Upper lobe of left lung (tissue), 6 donors: ENCODE measurements at regions not wholly inside any gene's neighbourhood (a gene's known extent, or its start where the extent isn't known, plus 50 kb on each side); places are given as distances from the start of the nearest gene placed in this dataset.

Experiments
- ATAC-seq, 2 donors: fragments of 200-7000 bp; cut with Tn5 transposase; one replicate each; pipeline ENCODE4 v1.9.1; 2022; ENCODE audit warnings: mild to moderate bottlenecking in 2 of 2, moderate library complexity in 2 of 2; ENCODE audit not compliant: low FRiP score in 2 of 2
- DNase-seq, 2 donors: peaks; one replicate each; pipeline ENCODE4 v3.0.0-alpha.2; 2019 to 2020
- H3K27ac ChIP-seq, 4 donors: fragments of 200-600 bp; sonication (generic); one replicate each; pipeline ENCODE4 v1.5.1; 2016 to 2019
- H3K27me3 ChIP-seq, 4 donors: fragments of 200-600 bp; sonication (generic); one replicate each; pipeline ENCODE4 v1.5.1; 2017 to 2019
- H3K36me3 ChIP-seq, 4 donors: fragments of 200-600 bp; sonication (generic); one replicate each; pipeline ENCODE4 v1.5.1; 2016 to 2019
- H3K4me1 ChIP-seq, 4 donors: fragments of 200-600 bp; sonication (generic); one replicate each; pipeline ENCODE4 v1.5.1; 2018 to 2019
- H3K4me3 ChIP-seq, 4 donors: fragments of 200-600 bp; sonication (generic); one replicate each; pipeline ENCODE4 v1.5.1; 2017 to 2019; ENCODE audit warnings: mild to moderate bottlenecking in 2 of 4, moderate library complexity in 1 of 4
- H3K9me3 ChIP-seq, 4 donors: fragments of 200-600 bp; sonication (generic); one replicate each; pipeline ENCODE4 v1.5.1; 2018 to 2019
- CTCF ChIP-seq, 6 experiments: fragments of 450-650 bp in 4 of 6; fragments of 200-600 bp in 2 of 6; sonication (generic) in 2 of 6; IDR thresholded peaks; one replicate each; pipeline ENCODE4 v1.5.1; 2016 to 2019; ENCODE audit warnings: antibody characterized with exemption in 6 of 6
- EP300 ChIP-seq, 4 donors: sonication (generic); formaldehyde crosslinking; IDR thresholded peaks; one replicate each; pipeline ENCODE4 v1.5.1; 2017; ENCODE audit warnings: antibody characterized with exemption in 4 of 4, control low read depth in 2 of 4
- POLR2A ChIP-seq, 4 donors: fragments of 450-650 bp; IDR thresholded peaks; one replicate each; pipeline ENCODE4 v1.5.1; 2016 to 2017; ENCODE audit warnings: antibody characterized with exemption in 4 of 4, mild to moderate bottlenecking in 2 of 4
- POLR2AphosphoS5 ChIP-seq, 2 donors: sonication (generic); formaldehyde crosslinking; IDR thresholded peaks; one replicate each; pipeline ENCODE4 v1.5.1; 2017; ENCODE audit warnings: antibody characterized with exemption in 2 of 2
- WGBS, 2 donors: methylation state at CpG; one replicate each; pipeline ENCODE4 v1.1.5; 2017 to 2018; 5-methylcytosine and 5-hydroxymethylcytosine counted together
- donor health status: DM: no; HTN: no; CAD: no; lungs with moderate emphysema.
- donor health status: DM: no; HTN: yes; CAD: no; lungs with severe emphysema.

GRCh38 chr7:86929293-86930109 is 130.0 kb downstream of the ELAPOR2 start:
- peaks cover 0 to 9% (median 7%) of the 10 kb centered on the region in 4 donors for H3K4me1 ChIP-seq
- 62 to 71% methylated on average over 4 of the region's 4 CpGs for WGBS, 2 donors

GRCh38 chr7:86928308-86928707 is 131.1 kb downstream of the ELAPOR2 start:
- DNase-seq: peak in 1 of 2 donors; percentile 56

More at GRCh38 chr7:86929293-86930109, 130.0 kb downstream of the ELAPOR2 start:
- Histone ChIP-seq H3K36me3 (peaks cover 0 to 8% (median 0%) of the 10 kb centered on the region in 4 donors), H3K27ac (no peak overlapping the region), H3K4me3 (no peak overlapping the region), H3K9me3 (no peaks in the 10 kb centered on the region), H3K27me3 (no peaks in the 10 kb centered on the region)
- ATAC-seq (no peak), DNase-seq (no peak)
- TF ChIP-seq POLR2A (IDR thresholded peaks at IDR 0.05) (no peak), POLR2AphosphoS5 (IDR thresholded peaks at IDR 0.05) (no peak), CTCF (IDR thresholded peaks at IDR 0.05) (no peak), EP300 (IDR thresholded peaks at IDR 0.05) (no peak)

GRCh38 chr7:86926732-86927131 is 132.7 kb downstream of the ELAPOR2 start:
- H3K9me3 ChIP-seq: no peaks in the 10 kb centered on the region
- TF ChIP-seq CTCF (IDR thresholded peaks at IDR 0.05) (peak; percentile 18 to 62 (median 53)), EP300 (IDR thresholded peaks at IDR 0.05) (no peak)
- 6 to 7% methylated on average over 2 of the region's 2 CpGs for WGBS, 2 donors
- H3K4me3 ChIP-seq: no peak overlapping the region
- peaks cover 0 to 8% (median 0%) of the 10 kb centered on the region in 4 donors for H3K36me3 ChIP-seq
- H3K27me3 ChIP-seq: no peaks in the 10 kb centered on the region
- no peak overlapping the region for H3K27ac ChIP-seq
- peaks cover 0 to 6% (median 4%) of the 10 kb centered on the region in 4 donors for H3K4me1 ChIP-seq
- ATAC-seq (peak in 1 of 2 donors; percentile 87), DNase-seq (no peak)

More at GRCh38 chr7:86928308-86928707, 131.1 kb downstream of the ELAPOR2 start:
- Histone ChIP-seq H3K27me3 (no peaks in the 10 kb centered on the region), H3K4me3 (no peak overlapping the region), H3K9me3 (no peaks in the 10 kb centered on the region), H3K36me3 (peaks cover 0 to 8% (median 0%) of the 10 kb centered on the region in 4 donors), H3K4me1 (peaks cover 0 to 9% (median 7%) of the 10 kb centered on the region in 4 donors), H3K27ac (no peak overlapping the region)
- no peak for TF ChIP-seq POLR2A (IDR thresholded peaks at IDR 0.05)
- no peak for TF ChIP-seq POLR2AphosphoS5 (IDR thresholded peaks at IDR 0.05)
- TF ChIP-seq CTCF (IDR thresholded peaks at IDR 0.05): no peak
- 73 to 81% methylated on average over 3 of the region's 3 CpGs for WGBS, 2 donors
- ATAC-seq: no peak

GRCh38 chr7:86925221-86925620 is 134.2 kb downstream of the ELAPOR2 start:
- Histone ChIP-seq H3K36me3 (peaks cover 0 to 8% (median 0%) of the 10 kb centered on the region in 4 donors), H3K4me3 (no peak overlapping the region), H3K27ac (no peak overlapping the region), H3K9me3 (no peaks in the 10 kb centered on the region), H3K4me1 (peaks cover 0 to 3% (median 0%) of the 10 kb centered on the region in 4 donors), H3K27me3 (no peaks in the 10 kb centered on the region)
- WGBS, 2 donors: 45 to 71% methylated on average over 1 of the region's 1 CpG
- ATAC-seq: no peak
- TF ChIP-seq POLR2A (IDR thresholded peaks at IDR 0.05) (no peak), POLR2AphosphoS5 (IDR thresholded peaks at IDR 0.05) (no peak), CTCF (IDR thresholded peaks at IDR 0.05) (no peak), EP300 (IDR thresholded peaks at IDR 0.05) (no peak)
- DNase-seq: no peak

- Histone ChIP-seq H3K27me3 (no peaks in the 10 kb centered on the region), H3K9me3 (no peaks in the 10 kb centered on the region), H3K4me1 (peaks cover 0 to 3% (median 0%) of the 10 kb centered on the region in 4 donors), H3K4me3 (no peak overlapping the region), H3K27ac (no peak overlapping the region), H3K36me3 (peaks cover 0 to 8% (median 0%) of the 10 kb centered on the region in 4 donors)
- no peak for TF ChIP-seq CTCF (IDR thresholded peaks at IDR 0.05)
- TF ChIP-seq POLR2A (IDR thresholded peaks at IDR 0.05): no peak
- TF ChIP-seq EP300 (IDR thresholded peaks at IDR 0.05): no peak
- no peak for TF ChIP-seq POLR2AphosphoS5 (IDR thresholded peaks at IDR 0.05)
- DNase-seq (no peak), ATAC-seq (no peak)
These were observed 135.9 kb downstream of the ELAPOR2 start for GRCh38 chr7:86923527-86923926.
